ENCODE measurements at regions not wholly inside any gene's neighbourhood (a gene's known extent, or its start where the extent isn't known, plus 50 kb on each side); places are given as distances from the start of the nearest gene placed in this dataset.

DNA sequence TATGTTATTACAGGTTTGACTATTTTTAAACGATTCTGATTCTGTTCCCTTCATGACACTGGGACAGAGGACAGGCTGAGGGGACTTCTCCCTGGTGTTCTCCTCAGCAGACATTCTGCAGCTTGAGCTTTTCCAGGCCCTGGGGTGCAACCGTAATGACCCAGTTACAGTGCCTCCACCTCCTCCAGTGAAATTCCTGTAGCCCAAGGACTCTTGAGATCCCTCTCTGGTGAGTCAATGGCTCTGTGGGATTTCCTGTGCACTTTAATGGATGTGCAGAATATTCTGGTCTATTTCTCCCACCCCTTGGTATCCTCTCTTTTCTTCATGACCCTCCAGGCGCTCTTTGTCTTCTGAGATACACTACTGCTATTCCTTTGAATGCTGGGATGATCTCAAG lies 319.3 kb downstream of the INHBA start:
- H3K27ac ChIP-seq, result no peak overlapping the region
- H3K27me3 ChIP-seq, result no peaks in the 10 kb centered on the region
- H3K9me3 ChIP-seq, result no peaks in the 10 kb centered on the region
- H3K4me1 ChIP-seq, result no peaks in the 10 kb centered on the region
- DNase-seq (ENCODE audit: low spot score in 2 of 2), result no peak
- no peak for TF ChIP-seq POLR2A (IDR thresholded peaks at IDR 0.05)
- no peak for TF ChIP-seq EP300 (IDR thresholded peaks at IDR 0.05)
- H3K36me3 ChIP-seq, result no peaks in the 10 kb centered on the region
- WGBS, result 82% methylated on average over 3 of the region's 3 CpGs
- no peak overlapping the region for H3K4me3 ChIP-seq

DNA sequence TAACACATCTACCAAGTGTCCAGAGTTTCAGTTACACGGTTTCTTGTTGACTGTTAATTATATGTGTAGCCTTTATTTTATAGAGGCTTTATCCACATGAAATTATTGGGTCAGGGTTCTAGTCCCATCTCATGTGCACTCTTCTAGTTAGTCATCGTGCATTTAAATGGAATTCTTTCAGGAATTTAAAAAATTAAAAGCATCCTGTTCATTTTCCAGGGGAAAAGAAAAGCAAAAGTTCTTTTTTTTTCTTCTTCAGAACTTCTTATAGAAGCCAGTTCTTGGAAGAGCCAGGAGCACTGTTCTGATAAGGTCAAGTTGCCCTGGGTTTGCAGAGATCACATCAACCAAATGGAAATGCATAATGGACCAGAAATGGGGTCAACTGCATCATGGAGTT lies 324.7 kb downstream of the INHBA start:
- 84% methylated on average over 2 of the region's 2 CpGs for WGBS
- Histone ChIP-seq H3K4me3 (no peak overlapping the region), H3K27me3 (no peaks in the 10 kb centered on the region), H3K36me3 (no peaks in the 10 kb centered on the region), H3K4me1 (no peaks in the 10 kb centered on the region), H3K27ac (no peak overlapping the region), H3K9me3 (no peaks in the 10 kb centered on the region)
- no peak for DNase-seq (ENCODE audit: low spot score in 2 of 2)
- TF ChIP-seq EP300 (IDR thresholded peaks at IDR 0.05), result no peak
- TF ChIP-seq POLR2A (IDR thresholded peaks at IDR 0.05), result no peak
- TF ChIP-seq, protein P1, sequence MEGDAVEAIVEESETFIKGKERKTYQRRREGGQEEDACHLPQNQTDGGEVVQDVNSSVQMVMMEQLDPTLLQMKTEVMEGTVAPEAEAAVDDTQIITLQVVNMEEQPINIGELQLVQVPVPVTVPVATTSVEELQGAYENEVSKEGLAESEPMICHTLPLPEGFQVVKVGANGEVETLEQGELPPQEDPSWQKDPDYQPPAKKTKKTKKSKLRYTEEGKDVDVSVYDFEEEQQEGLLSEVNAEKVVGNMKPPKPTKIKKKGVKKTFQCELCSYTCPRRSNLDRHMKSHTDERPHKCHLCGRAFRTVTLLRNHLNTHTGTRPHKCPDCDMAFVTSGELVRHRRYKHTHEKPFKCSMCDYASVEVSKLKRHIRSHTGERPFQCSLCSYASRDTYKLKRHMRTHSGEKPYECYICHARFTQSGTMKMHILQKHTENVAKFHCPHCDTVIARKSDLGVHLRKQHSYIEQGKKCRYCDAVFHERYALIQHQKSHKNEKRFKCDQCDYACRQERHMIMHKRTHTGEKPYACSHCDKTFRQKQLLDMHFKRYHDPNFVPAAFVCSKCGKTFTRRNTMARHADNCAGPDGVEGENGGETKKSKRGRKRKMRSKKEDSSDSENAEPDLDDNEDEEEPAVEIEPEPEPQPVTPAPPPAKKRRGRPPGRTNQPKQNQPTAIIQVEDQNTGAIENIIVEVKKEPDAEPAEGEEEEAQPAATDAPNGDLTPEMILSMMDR (IDR thresholded peaks at IDR 0.05), result no peak
- no peak for TF ChIP-seq POLR2AphosphoS5 (IDR thresholded peaks at IDR 0.05)

DNA sequence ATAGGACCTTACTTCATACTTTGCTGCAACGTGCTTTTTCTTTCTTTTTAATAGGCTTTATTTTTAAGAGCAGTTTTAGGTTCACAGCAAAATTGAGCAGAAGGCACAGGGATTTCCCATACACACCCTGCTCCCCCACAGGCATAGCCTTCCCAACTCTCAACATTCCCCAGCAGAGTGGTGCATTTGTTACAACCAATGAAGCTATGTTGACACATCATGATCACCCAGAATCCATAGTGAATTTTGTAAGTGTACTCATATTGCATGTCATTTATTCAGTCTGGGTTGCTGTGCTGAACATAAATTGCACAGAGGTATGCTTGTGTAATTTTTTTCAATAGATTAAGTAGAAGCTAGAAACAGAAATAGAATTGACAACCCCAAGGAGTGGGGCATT lies 327.3 kb downstream of the INHBA start:
- Histone ChIP-seq H3K4me3 (no peak overlapping the region), H3K27me3 (no peaks in the 10 kb centered on the region), H3K4me1 (no peaks in the 10 kb centered on the region), H3K36me3 (no peaks in the 10 kb centered on the region), H3K27ac (no peak overlapping the region), H3K9me3 (no peaks in the 10 kb centered on the region)
- no peak for DNase-seq (ENCODE audit: low spot score in 2 of 2)
- TF ChIP-seq EP300 (IDR thresholded peaks at IDR 0.05) (no peak), POLR2AphosphoS5 (IDR thresholded peaks at IDR 0.05) (no peak), POLR2A (IDR thresholded peaks at IDR 0.05) (no peak)
- TF ChIP-seq, protein P1 (IDR thresholded peaks at IDR 0.05), result no peak
- 85% methylated on average over 1 of the region's 1 CpG for WGBS

DNA sequence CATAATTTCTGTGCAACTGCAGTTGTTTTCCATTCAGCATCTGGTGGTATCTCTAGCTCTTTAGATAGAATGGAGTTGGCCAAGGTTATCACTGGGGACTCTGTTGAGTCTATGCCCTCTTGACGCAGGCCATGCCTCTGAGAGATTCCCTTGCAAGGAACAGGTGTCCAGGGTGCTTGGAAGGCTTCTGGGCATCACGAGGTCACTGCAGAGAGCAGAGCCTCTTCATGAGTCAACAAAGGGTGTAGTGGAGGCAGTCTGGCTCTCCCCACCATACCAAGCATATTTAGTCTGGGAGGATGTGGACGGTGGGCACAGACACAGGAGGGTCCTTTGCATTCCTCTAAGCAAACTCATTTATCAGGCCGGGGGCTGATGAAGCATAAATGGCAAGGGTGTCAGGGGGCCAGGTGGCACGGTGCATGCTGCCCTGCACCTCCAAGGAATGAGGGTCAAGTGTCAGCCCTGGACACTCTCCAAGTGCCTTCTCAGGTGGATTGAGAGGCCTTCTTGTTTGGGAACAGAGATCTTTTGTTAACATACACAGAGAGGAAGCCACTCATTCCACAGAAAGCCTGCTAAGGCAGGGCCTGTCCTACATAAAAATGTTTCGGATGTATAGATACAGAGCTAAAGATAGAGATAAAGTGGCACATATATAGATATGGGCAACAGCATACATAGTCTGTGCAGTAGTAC lies 328.6 kb downstream of the INHBA start:
- Histone ChIP-seq H3K36me3 (no peaks in the 10 kb centered on the region), H3K27me3 (no peaks in the 10 kb centered on the region), H3K4me3 (no peak overlapping the region), H3K27ac (no peak overlapping the region), H3K9me3 (no peaks in the 10 kb centered on the region), H3K4me1 (no peaks in the 10 kb centered on the region)
- 89% methylated on average over 6 of the region's 6 CpGs for WGBS
- no peak for TF ChIP-seq EP300 (IDR thresholded peaks at IDR 0.05)
- TF ChIP-seq POLR2AphosphoS5 (IDR thresholded peaks at IDR 0.05), result no peak
- TF ChIP-seq, protein P1 (IDR thresholded peaks at IDR 0.05), result no peak
- no peak for TF ChIP-seq POLR2A (IDR thresholded peaks at IDR 0.05)
- no peak for DNase-seq (ENCODE audit: low spot score in 2 of 2)

DNA sequence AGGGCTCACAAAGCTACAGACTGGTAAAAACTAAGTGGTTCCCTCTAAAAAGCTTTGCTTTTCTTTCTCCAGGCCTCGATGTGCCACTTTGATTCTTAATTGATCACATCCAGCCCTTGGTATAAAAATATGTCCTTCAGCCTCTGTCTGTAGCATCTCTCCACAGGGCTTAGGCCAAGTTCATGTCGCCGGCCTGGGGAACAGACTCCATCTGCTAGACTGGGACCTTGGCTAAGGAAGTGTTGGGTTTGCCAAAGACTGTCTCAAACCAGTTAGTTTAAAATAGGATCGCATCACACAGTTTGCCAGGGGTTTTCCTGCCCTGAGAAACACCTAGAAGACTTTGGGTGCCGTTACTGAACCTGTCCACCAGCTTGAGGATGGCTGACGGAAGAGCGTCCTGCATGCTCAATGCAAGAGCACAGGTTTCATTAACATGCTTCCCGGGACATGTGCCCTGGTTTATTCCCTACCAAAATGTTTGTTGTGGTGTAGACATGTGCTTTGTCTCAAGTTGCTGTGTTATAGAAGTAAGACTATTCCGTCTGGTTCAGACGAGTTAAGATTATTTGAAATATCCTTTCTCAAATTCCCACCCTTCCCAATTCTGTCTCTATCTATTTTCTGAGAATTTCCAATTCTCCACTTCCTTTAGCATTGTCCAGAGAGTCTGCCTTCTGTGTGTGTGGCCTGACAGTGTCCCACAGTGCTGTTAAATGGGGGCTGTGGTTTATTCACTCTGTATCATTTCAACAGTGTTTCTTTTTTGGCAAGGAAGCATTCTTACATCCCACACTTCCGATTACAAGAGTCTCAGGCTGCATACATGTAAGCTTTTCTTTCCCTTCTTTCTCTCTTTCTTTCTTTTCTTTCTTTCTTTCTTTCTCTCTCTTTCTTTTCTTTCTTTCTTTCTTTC lies 334.7 kb downstream of the INHBA start:
- WGBS, result 70% methylated on average over 11 of the region's 11 CpGs
- no peak overlapping the region for H3K4me3 ChIP-seq
- TF ChIP-seq, protein P1 (IDR thresholded peaks at IDR 0.05), result no peak
- no peak for TF ChIP-seq EP300 (IDR thresholded peaks at IDR 0.05)
- TF ChIP-seq POLR2A (IDR thresholded peaks at IDR 0.05), result no peak
- no peak for TF ChIP-seq POLR2AphosphoS5 (IDR thresholded peaks at IDR 0.05)
- DNase-seq (ENCODE audit: low spot score in 2 of 2), result no peak
- H3K9me3 ChIP-seq, result no peaks in the 10 kb centered on the region
- no peaks in the 10 kb centered on the region for H3K27me3 ChIP-seq
- no peaks in the 10 kb centered on the region for H3K4me1 ChIP-seq
- H3K27ac ChIP-seq, result no peak overlapping the region
- H3K36me3 ChIP-seq, result no peaks in the 10 kb centered on the region

Measured in suprapubic skin (tissue), 4 donors.